Ishikawa (cell line): ENCODE measurements at regions not wholly inside any gene's neighbourhood (a gene's known extent, or its start where the extent isn't known, plus 50 kb on each side); places are given as distances from the start of the nearest gene placed in this dataset.

ENCODE experiments used
- EP300 ChIP-seq: IDR thresholded peaks from 2 replicates; pipeline ENCODE4 v1.6.1; 2012; ENCODE audit warnings: borderline replicate concordance
- TAF1 ChIP-seq: IDR thresholded peaks from 2 replicates; pipeline ENCODE4 v1.6.1; 2012; ENCODE audit warnings: low read depth, mild to moderate bottlenecking

GRCh38 chr15:35912196-35912595, 366.2 kb upstream of the DPH6 start:
- TF ChIP-seq TAF1 (no peak), EP300 (no peak)
